ENCODE measurements at regions not wholly inside any gene's neighbourhood (a gene's known extent, or its start where the extent isn't known, plus 50 kb on each side); places are given as distances from the start of the nearest gene placed in this dataset.

DNA sequence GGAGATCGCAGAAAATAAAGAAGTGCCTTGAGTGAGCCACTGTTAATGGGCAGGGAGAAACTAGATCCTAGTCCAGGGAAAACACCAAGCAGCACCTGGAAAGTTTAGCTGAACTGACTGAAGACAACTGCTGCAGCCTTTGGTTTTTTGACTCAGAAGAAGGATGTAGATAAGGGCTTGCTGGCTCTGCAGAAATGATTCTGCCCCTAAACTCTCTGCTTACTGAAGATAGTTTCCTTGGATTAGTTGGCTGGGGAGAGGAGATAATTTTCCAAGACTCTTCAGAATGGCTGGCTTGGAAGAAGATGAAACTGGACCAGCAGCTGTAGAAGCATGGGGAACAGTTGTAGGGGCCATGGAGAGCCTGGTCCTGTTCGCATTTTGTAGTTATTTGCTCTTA is 471.8 kb downstream of the KDM4C start:
- no peak for ATAC-seq (ENCODE audit: low FRiP score in 2 of 2)
- TF ChIP-seq POLR2AphosphoS5 (IDR thresholded peaks at IDR 0.05) (no peak), POLR2A (IDR thresholded peaks at IDR 0.05) (no peak), EP300 (IDR thresholded peaks at IDR 0.05) (no peak)
- TF ChIP-seq, protein P1, sequence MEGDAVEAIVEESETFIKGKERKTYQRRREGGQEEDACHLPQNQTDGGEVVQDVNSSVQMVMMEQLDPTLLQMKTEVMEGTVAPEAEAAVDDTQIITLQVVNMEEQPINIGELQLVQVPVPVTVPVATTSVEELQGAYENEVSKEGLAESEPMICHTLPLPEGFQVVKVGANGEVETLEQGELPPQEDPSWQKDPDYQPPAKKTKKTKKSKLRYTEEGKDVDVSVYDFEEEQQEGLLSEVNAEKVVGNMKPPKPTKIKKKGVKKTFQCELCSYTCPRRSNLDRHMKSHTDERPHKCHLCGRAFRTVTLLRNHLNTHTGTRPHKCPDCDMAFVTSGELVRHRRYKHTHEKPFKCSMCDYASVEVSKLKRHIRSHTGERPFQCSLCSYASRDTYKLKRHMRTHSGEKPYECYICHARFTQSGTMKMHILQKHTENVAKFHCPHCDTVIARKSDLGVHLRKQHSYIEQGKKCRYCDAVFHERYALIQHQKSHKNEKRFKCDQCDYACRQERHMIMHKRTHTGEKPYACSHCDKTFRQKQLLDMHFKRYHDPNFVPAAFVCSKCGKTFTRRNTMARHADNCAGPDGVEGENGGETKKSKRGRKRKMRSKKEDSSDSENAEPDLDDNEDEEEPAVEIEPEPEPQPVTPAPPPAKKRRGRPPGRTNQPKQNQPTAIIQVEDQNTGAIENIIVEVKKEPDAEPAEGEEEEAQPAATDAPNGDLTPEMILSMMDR (IDR thresholded peaks at IDR 0.05) = no peak
- no peaks in the 10 kb centered on the region for H3K9me3 ChIP-seq
- H3K4me3 ChIP-seq = no peak overlapping the region
- H3K36me3 ChIP-seq = no peaks in the 10 kb centered on the region
- H3K27ac ChIP-seq = no peak overlapping the region
- peaks cover 0 to 4% (median 0%) of the 10 kb centered on the region in 4 donors for H3K27me3 ChIP-seq
- no peaks in the 10 kb centered on the region for H3K4me1 ChIP-seq
- 93 to 98% methylated on average over 2 of the region's 2 CpGs for WGBS, 2 donors
- DNase-seq = no peak

DNA sequence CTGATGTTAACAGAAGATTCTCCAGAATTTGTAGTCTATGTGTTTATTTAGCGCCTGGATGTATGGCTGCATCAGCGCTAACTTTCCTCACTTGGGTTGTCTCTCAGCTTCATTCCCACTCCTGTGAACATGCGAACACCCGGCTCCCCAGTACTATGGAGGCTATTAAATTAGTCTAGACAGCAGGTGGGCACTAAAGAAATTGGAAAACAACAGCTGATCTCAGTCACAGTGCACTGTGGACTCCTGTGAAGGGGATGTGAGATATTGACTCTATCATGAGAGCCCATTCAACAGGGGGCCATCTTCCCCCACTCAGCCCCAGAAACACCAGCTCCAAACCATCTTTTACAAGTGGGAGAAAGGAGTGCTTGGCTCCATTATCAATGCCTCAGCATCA is 471.0 kb downstream of the KDM4C start:
- ATAC-seq (ENCODE audit: low FRiP score in 2 of 2) (no peak), DNase-seq (no peak)
- H3K4me1 ChIP-seq = no peaks in the 10 kb centered on the region
- H3K27ac ChIP-seq = no peak overlapping the region
- H3K27me3 ChIP-seq = peaks cover 0 to 4% (median 0%) of the 10 kb centered on the region in 4 donors
- 91 to 97% methylated on average over 4 of the region's 4 CpGs for WGBS, 2 donors
- H3K36me3 ChIP-seq = no peaks in the 10 kb centered on the region
- no peak for TF ChIP-seq EP300 (IDR thresholded peaks at IDR 0.05)
- no peaks in the 10 kb centered on the region for H3K9me3 ChIP-seq
- no peak overlapping the region for H3K4me3 ChIP-seq

DNA sequence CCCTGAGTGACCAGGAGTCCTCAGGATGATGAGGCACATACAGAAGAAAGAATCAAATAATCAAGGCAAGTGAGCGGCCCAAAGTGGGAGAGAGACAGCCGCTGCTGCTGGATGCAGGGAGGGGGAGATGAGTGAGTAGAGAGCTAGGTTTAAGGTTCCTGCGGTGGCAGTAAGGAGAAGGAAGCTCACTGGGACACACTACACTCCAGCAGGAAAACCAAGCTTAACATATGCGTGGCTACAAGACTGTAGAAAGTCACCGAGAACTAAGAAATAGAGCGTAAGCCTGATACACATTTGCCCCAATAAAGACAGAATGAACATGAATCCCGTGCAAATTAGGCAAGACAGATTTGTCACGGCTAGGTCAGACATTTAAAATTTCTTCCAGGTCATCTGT is 470.2 kb downstream of the KDM4C start:
- Histone ChIP-seq H3K4me1 (no peaks in the 10 kb centered on the region), H3K9me3 (no peaks in the 10 kb centered on the region), H3K27me3 (peaks cover 0 to 4% (median 0%) of the 10 kb centered on the region in 4 donors), H3K36me3 (no peaks in the 10 kb centered on the region), H3K4me3 (no peak overlapping the region), H3K27ac (no peak overlapping the region)
- ATAC-seq (ENCODE audit: low FRiP score in 2 of 2) (no peak), DNase-seq (no peak)
- 77 to 86% methylated on average over 8 of the region's 8 CpGs for WGBS, 2 donors
- TF ChIP-seq EP300 (IDR thresholded peaks at IDR 0.05) = no peak
- TF ChIP-seq POLR2AphosphoS5 (IDR thresholded peaks at IDR 0.05) = no peak
- TF ChIP-seq, protein P1 (IDR thresholded peaks at IDR 0.05) = no peak
- no peak for TF ChIP-seq POLR2A (IDR thresholded peaks at IDR 0.05)

DNA sequence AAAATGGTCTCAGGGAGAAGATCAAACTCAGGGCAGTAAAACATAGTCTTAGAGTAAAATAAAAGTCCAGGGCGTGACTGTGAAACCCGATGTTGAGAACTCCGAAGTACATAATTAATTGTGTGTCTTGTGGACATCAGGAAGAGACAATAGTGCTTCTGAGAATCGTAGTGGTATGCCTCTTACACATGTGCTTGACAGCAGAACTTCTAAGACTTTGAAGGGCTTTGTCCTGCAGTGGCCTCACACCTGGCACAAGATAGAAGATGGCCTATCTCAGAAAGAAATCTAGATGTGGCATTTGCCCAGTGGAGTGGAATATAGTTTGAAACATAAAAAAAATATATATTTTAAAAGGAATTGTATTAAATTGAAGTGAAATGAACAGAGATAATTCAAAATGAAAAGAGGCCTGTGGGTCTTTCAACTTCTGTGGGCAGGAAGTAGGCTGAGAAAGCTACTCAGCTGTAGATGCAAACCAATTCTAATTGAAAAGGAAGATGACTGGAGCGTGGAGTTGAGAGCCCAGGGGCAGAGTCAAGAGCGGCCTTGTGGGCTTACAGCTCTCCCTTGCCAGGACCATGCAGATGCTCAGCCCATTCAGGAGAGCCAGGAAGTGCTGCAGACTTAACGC is 468.4 kb downstream of the KDM4C start:
- DNase-seq (no peak), ATAC-seq (ENCODE audit: low FRiP score in 2 of 2) (no peak)
- H3K36me3 ChIP-seq = no peaks in the 10 kb centered on the region
- 69 to 81% methylated on average over 7 of the region's 7 CpGs for WGBS, 2 donors
- no peak overlapping the region for H3K4me3 ChIP-seq
- no peak overlapping the region for H3K27ac ChIP-seq
- H3K27me3 ChIP-seq = peaks cover 0 to 4% (median 0%) of the 10 kb centered on the region in 4 donors
- H3K4me1 ChIP-seq = no peaks in the 10 kb centered on the region
- H3K9me3 ChIP-seq = no peaks in the 10 kb centered on the region
- TF ChIP-seq, protein P1 (IDR thresholded peaks at IDR 0.05) = no peak
- TF ChIP-seq POLR2AphosphoS5 (IDR thresholded peaks at IDR 0.05) = no peak
- no peak for TF ChIP-seq POLR2A (IDR thresholded peaks at IDR 0.05)
- TF ChIP-seq EP300 (IDR thresholded peaks at IDR 0.05) = no peak
